Mesendoderm (in vitro differentiated cells): ENCODE measurements at regions not wholly inside any gene's neighbourhood (a gene's known extent, or its start where the extent isn't known, plus 50 kb on each side); places are given as distances from the start of the nearest gene placed in this dataset.
"Not testable (repeated sequence)": the region's sequence is repeated elsewhere in the genome, so short reads cannot be mapped to it uniquely, and the experiment has no call there.

ENCODE experiments used
- DNase-seq: peaks from one replicate; pipeline ENCODE4 v3.0.0; 2013
- H2AK5ac ChIP-seq: 2 replicates; pipeline ENCODE4 v1.6.1; 2013; ENCODE audit warnings: low read length, inconsistent platforms
- H2BK120ac ChIP-seq: 2 replicates; pipeline ENCODE4 v1.6.1; 2013; ENCODE audit warnings: low read depth, mild to moderate bottlenecking, low read length, moderate library complexity, mixed read lengths
- H2BK15ac ChIP-seq: replicated peaks from 2 replicates; pipeline ENCODE4 v1.6.1; 2013; ENCODE audit warnings: low read depth, mild to moderate bottlenecking, moderate library complexity
- H2BK5ac ChIP-seq: 2 replicates; pipeline ENCODE4 v1.6.1; 2013; ENCODE audit warnings: low read length, inconsistent platforms
- H3K18ac ChIP-seq: 2 replicates; pipeline ENCODE4 v1.6.1; 2013; ENCODE audit warnings: mild to moderate bottlenecking, low read length, mixed read lengths
- H3K23ac ChIP-seq: one replicate; pipeline ENCODE4 v1.6.1; 2013; ENCODE audit warnings: low read length
- H3K27ac ChIP-seq: 2 replicates; pipeline ENCODE4 v1.5.1; 2013; ENCODE audit warnings: low read depth, mild to moderate bottlenecking, inconsistent platforms, low read length, moderate library complexity
- H3K27me3 ChIP-seq: 2 replicates; pipeline ENCODE4 v1.6.1; 2013; ENCODE audit warnings: low read length, control low read depth, mild to moderate bottlenecking, inconsistent platforms; ENCODE audit not compliant: insufficient read depth, poor library complexity
- H3K36me3 ChIP-seq: 2 replicates; pipeline ENCODE4 v1.6.1; 2013; ENCODE audit warnings: low read length, inconsistent platforms; ENCODE audit not compliant: control insufficient read depth, insufficient read depth
- H3K4ac ChIP-seq: one replicate; pipeline ENCODE4 v1.6.1; 2013; ENCODE audit warnings: low read depth, mild to moderate bottlenecking, low read length, moderate library complexity
- H3K4me1 ChIP-seq: 2 replicates; pipeline ENCODE4 v1.6.1; 2013; ENCODE audit warnings: low read depth, low read length, inconsistent platforms; ENCODE audit not compliant: control insufficient read depth
- H3K4me2 ChIP-seq: 2 replicates; pipeline ENCODE4 v1.6.1; 2013; ENCODE audit warnings: low read length
- H3K4me3 ChIP-seq: 2 replicates; pipeline ENCODE4 v1.5.1; 2013; ENCODE audit warnings: mild to moderate bottlenecking, low read length
- H3K56ac ChIP-seq: one replicate; pipeline ENCODE4 v1.6.1; 2013; ENCODE audit warnings: low read length
- H3K79me1 ChIP-seq: 2 replicates; pipeline ENCODE4 v1.6.1; 2013; ENCODE audit warnings: low read length, inconsistent platforms
- H3K79me2 ChIP-seq: 2 replicates; pipeline ENCODE4 v1.6.1; 2013; ENCODE audit warnings: mild to moderate bottlenecking, low read length; ENCODE audit not compliant: control insufficient read depth, insufficient read depth
- H3K9ac ChIP-seq: 2 replicates; pipeline ENCODE4 v1.6.1; 2013; ENCODE audit warnings: low read length, inconsistent platforms
- H4K5ac ChIP-seq: one replicate; pipeline ENCODE4 v1.6.1; 2013; ENCODE audit warnings: low read length
- H4K8ac ChIP-seq: one replicate; pipeline ENCODE4 v1.6.1; 2013; ENCODE audit warnings: low read depth, mild to moderate bottlenecking, control low read depth, low read length, moderate library complexity
- WGBS: extraction: QIAGEN DNeasy Blood & Tissue Kit; methylation state at CpG from one replicate; pipeline ENCODE4 v1.1.7; 2013; ENCODE audit warnings: low lambda C conversion rate, missing lambda C conversion rate; ENCODE audit not compliant: insufficient coverage; ENCODE audit errors: extremely low coverage; 5-methylcytosine and 5-hydroxymethylcytosine counted together

GRCh38 chr7:135872861-135873260 lies 104.3 kb downstream of the MTPN start:
- H2BK120ac ChIP-seq, result not testable (repeated sequence)

GRCh38 chr7:135862586-135863340 lies 114.2 kb upstream of the FAM180A start:
- Histone ChIP-seq H3K9ac (no peak overlapping the region), H3K23ac (no peak overlapping the region), H2BK5ac (no peak overlapping the region), H3K27me3 (no peaks in the 10 kb centered on the region), H3K79me1 (no peaks in the 10 kb centered on the region), H2BK15ac (no peak overlapping the region), H2BK120ac (no peak overlapping the region), H3K36me3 (no peaks in the 10 kb centered on the region), H3K4ac (no peak overlapping the region), H3K4me2 (no peak overlapping the region), H3K27ac (no peak overlapping the region), H3K56ac (peak overlapping the region; percentile 52), H3K4me3 (no peak overlapping the region), H3K79me2 (no peaks in the 10 kb centered on the region), H4K5ac (no peak overlapping the region), H3K18ac (peak overlapping the region; percentile 42), H2AK5ac (no peak overlapping the region), H4K8ac (no peak overlapping the region), H3K4me1 (peaks cover 3% of the 10 kb centered on the region)
- DNase-seq, result peak; percentile 85
- no CpG with 5 or more reads among the region's 8 CpGs for WGBS

More at GRCh38 chr7:135872861-135873260, 104.3 kb downstream of the MTPN start:
- DNase-seq, H2BK15ac ChIP-seq, H4K5ac ChIP-seq, H3K23ac ChIP-seq, H3K79me2 ChIP-seq, H3K27me3 ChIP-seq, H3K4me2 ChIP-seq, H3K4ac ChIP-seq, H4K8ac ChIP-seq, H3K36me3 ChIP-seq, H3K27ac ChIP-seq, H3K18ac ChIP-seq, H3K4me3 ChIP-seq, H2BK5ac ChIP-seq, H3K79me1 ChIP-seq, H2AK5ac ChIP-seq, H3K4me1 ChIP-seq, H3K56ac ChIP-seq, H3K9ac ChIP-seq: not testable (repeated sequence)
- no CpG with 5 or more reads among the region's 4 CpGs for whole genome bisulfite sequencing

GRCh38 chr7:135859538-135859937 lies 110.9 kb upstream of the FAM180A start:
- Histone ChIP-seq H3K4ac (no peak overlapping the region), H4K8ac (no peak overlapping the region), H4K5ac (no peak overlapping the region), H2BK15ac (no peak overlapping the region), H3K27ac (no peak overlapping the region), H2BK5ac (no peak overlapping the region), H3K4me1 (peaks cover 3% of the 10 kb centered on the region), H3K79me2 (no peaks in the 10 kb centered on the region), H3K56ac (no peak overlapping the region), H3K36me3 (no peaks in the 10 kb centered on the region), H3K27me3 (no peaks in the 10 kb centered on the region), H3K23ac (no peak overlapping the region), H3K79me1 (no peaks in the 10 kb centered on the region), H2AK5ac (no peak overlapping the region), H3K4me2 (no peak overlapping the region), H3K9ac (no peak overlapping the region), H2BK120ac (no peak overlapping the region), H3K18ac (no peak overlapping the region), H3K4me3 (no peak overlapping the region)
- no peak for DNase-seq
- WGBS, result no CpG with 5 or more reads among the region's 2 CpGs

- H2BK15ac ChIP-seq, result no peak overlapping the region
- H3K27ac ChIP-seq, result no peak overlapping the region
- H3K4ac ChIP-seq, result no peak overlapping the region
- H3K36me3 ChIP-seq, result no peaks in the 10 kb centered on the region
- no peak overlapping the region for H2BK5ac ChIP-seq
- H3K9ac ChIP-seq, result no peak overlapping the region
- H2AK5ac ChIP-seq, result no peak overlapping the region
- H3K79me2 ChIP-seq, result no peaks in the 10 kb centered on the region
- H3K23ac ChIP-seq, result no peak overlapping the region
- no peak for DNase-seq
- no peak overlapping the region for H4K8ac ChIP-seq
- no peak overlapping the region for H3K56ac ChIP-seq
- H3K79me1 ChIP-seq, result no peaks in the 10 kb centered on the region
- WGBS, result no CpG with 5 or more reads among the region's 6 CpGs
- H4K5ac ChIP-seq, result no peak overlapping the region
- no peak overlapping the region for H3K4me3 ChIP-seq
- peaks cover 3% of the 10 kb centered on the region for H3K4me1 ChIP-seq
- H3K18ac ChIP-seq, result no peak overlapping the region
- no peak overlapping the region for H3K4me2 ChIP-seq
- no peaks in the 10 kb centered on the region for H3K27me3 ChIP-seq
- H2BK120ac ChIP-seq, result no peak overlapping the region
These were observed 110.2 kb upstream of the FAM180A start for GRCh38 chr7:135858851-135859250.

- Histone ChIP-seq H2BK15ac (no peak overlapping the region), H3K23ac (no peak overlapping the region), H3K27ac (no peak overlapping the region), H3K79me1 (no peaks in the 10 kb centered on the region), H4K5ac (no peak overlapping the region), H2AK5ac (no peak overlapping the region), H3K36me3 (no peaks in the 10 kb centered on the region), H3K56ac (no peak overlapping the region), H3K4ac (no peak overlapping the region), H2BK120ac (no peak overlapping the region), H3K4me2 (no peak overlapping the region), H3K4me3 (no peak overlapping the region), H3K18ac (no peak overlapping the region), H3K79me2 (no peaks in the 10 kb centered on the region), H3K4me1 (peaks cover 3% of the 10 kb centered on the region), H2BK5ac (no peak overlapping the region), H3K27me3 (no peaks in the 10 kb centered on the region), H3K9ac (no peak overlapping the region), H4K8ac (no peak overlapping the region)
- no peak for DNase-seq
- no CpG with 5 or more reads among the region's 4 CpGs for WGBS
These were observed 109.8 kb upstream of the FAM180A start for GRCh38 chr7:135858379-135858778.
